Activated T-helper 17 cell treated with anti-CD3 and anti-CD28 coated beads, Interleukin-2, amount 50 U/mL, for 72 hours (primary cell): ENCODE measurements at regions not wholly inside any gene's neighbourhood (a gene's known extent, or its start where the extent isn't known, plus 50 kb on each side); places are given as distances from the start of the nearest gene placed in this dataset.
"Not testable (repeated sequence)": the region's sequence is repeated elsewhere in the genome, so short reads cannot be mapped to it uniquely, and the experiment has no call there.

Source experiments
- ATAC-seq: fragments of 150-1000 bp; cut with Tn5 transposase; replicated peaks from 2 replicates; pipeline ENCODE4 v1.10.0; 2021; ENCODE audit warnings: mild to moderate bottlenecking, moderate library complexity
- H3K27ac Mint-ChIP-seq: one replicate; pipeline ENCODE4 v1.8.0; 2022; ENCODE audit warnings: mixed read lengths
- H3K27me3 Mint-ChIP-seq: one replicate; pipeline ENCODE4 v1.8.0; 2022; ENCODE audit warnings: mixed read lengths
- H3K36me3 Mint-ChIP-seq: one replicate; pipeline ENCODE4 v1.8.0; 2022; ENCODE audit warnings: low read depth, mild to moderate bottlenecking, mixed read lengths
- H3K4me1 Mint-ChIP-seq: one replicate; pipeline ENCODE4 v1.8.0; 2022; ENCODE audit warnings: mixed read lengths
- H3K4me3 Mint-ChIP-seq: one replicate; pipeline ENCODE4 v1.8.0; 2022; ENCODE audit warnings: mild to moderate bottlenecking, mixed read lengths
- H3K9me3 Mint-ChIP-seq: one replicate; pipeline ENCODE4 v1.8.0; 2022; ENCODE audit warnings: mixed read lengths

- not testable (repeated sequence) for ATAC-seq, H3K36me3 Mint-ChIP-seq, H3K4me1 Mint-ChIP-seq, H3K27ac Mint-ChIP-seq, H3K27me3 Mint-ChIP-seq, H3K4me3 Mint-ChIP-seq
- H3K9me3 Mint-ChIP-seq = peaks cover 12% of the 10 kb centered on the region
Observed at GRCh38 chr4:19197838-19198237, 1053.9 kb upstream of the SLIT2 start.

- Mint-ChIP-seq H3K27me3 (no peaks in the 10 kb centered on the region), H3K4me3 (no peak overlapping the region), H3K27ac (no peak overlapping the region), H3K4me1 (no peaks in the 10 kb centered on the region), H3K9me3 (peaks cover 15% of the 10 kb centered on the region), H3K36me3 (no peaks in the 10 kb centered on the region)
- no peak for ATAC-seq
Observed at GRCh38 chr4:19195696-19196095, 1056.0 kb upstream of the SLIT2 start.

GRCh38 chr4:19194672-19195071 is 1057.0 kb upstream of the SLIT2 start:
- Mint-ChIP-seq H3K27me3 (no peaks in the 10 kb centered on the region), H3K4me1 (no peaks in the 10 kb centered on the region), H3K27ac (no peak overlapping the region), H3K36me3 (no peaks in the 10 kb centered on the region), H3K4me3 (no peak overlapping the region), H3K9me3 (peaks cover 15% of the 10 kb centered on the region)
- no peak for ATAC-seq

- no peak overlapping the region for H3K4me3 Mint-ChIP-seq
- no peaks in the 10 kb centered on the region for H3K27me3 Mint-ChIP-seq
- H3K9me3 Mint-ChIP-seq = peaks cover 15% of the 10 kb centered on the region
- no peak overlapping the region for H3K27ac Mint-ChIP-seq
- H3K36me3 Mint-ChIP-seq = no peaks in the 10 kb centered on the region
- no peaks in the 10 kb centered on the region for H3K4me1 Mint-ChIP-seq
- no peak for ATAC-seq
Observed at GRCh38 chr4:19193274-19193981, 1058.3 kb upstream of the SLIT2 start.

GRCh38 chr4:19191979-19192650 is 1059.6 kb upstream of the SLIT2 start:
- Mint-ChIP-seq H3K9me3 (peaks cover 15% of the 10 kb centered on the region), H3K4me1 (no peaks in the 10 kb centered on the region)

GRCh38 chr4:19187691-19188090 is 1064.0 kb upstream of the SLIT2 start:
- Mint-ChIP-seq H3K4me1 (no peaks in the 10 kb centered on the region), H3K4me3 (no peak overlapping the region), H3K9me3 (peaks cover 6% of the 10 kb centered on the region), H3K36me3 (no peaks in the 10 kb centered on the region), H3K27me3 (no peaks in the 10 kb centered on the region), H3K27ac (no peak overlapping the region)
- no peak for ATAC-seq

More at GRCh38 chr4:19191979-19192650, 1059.6 kb upstream of the SLIT2 start:
- Mint-ChIP-seq H3K4me3 (no peak overlapping the region), H3K27ac (no peak overlapping the region), H3K27me3 (no peaks in the 10 kb centered on the region), H3K36me3 (no peaks in the 10 kb centered on the region)
- ATAC-seq = no peak

GRCh38 chr4:19187096-19187495 is 1064.6 kb upstream of the SLIT2 start:
- Mint-ChIP-seq H3K9me3 (peaks cover 6% of the 10 kb centered on the region), H3K4me1 (no peaks in the 10 kb centered on the region), H3K4me3 (no peak overlapping the region), H3K27ac (no peak overlapping the region), H3K27me3 (no peaks in the 10 kb centered on the region), H3K36me3 (no peaks in the 10 kb centered on the region)
- no peak for ATAC-seq

GRCh38 chr4:19181631-19182030 is 1070.1 kb upstream of the SLIT2 start:
- not testable (repeated sequence) for H3K4me1 Mint-ChIP-seq, H3K27ac Mint-ChIP-seq, H3K36me3 Mint-ChIP-seq, H3K4me3 Mint-ChIP-seq, H3K27me3 Mint-ChIP-seq, ATAC-seq
- H3K9me3 Mint-ChIP-seq = peaks cover 18% of the 10 kb centered on the region

GRCh38 chr4:19178835-19179234 is 1072.9 kb upstream of the SLIT2 start:
- H3K27me3 Mint-ChIP-seq = no peaks in the 10 kb centered on the region
- H3K4me1 Mint-ChIP-seq = no peaks in the 10 kb centered on the region
- no peak overlapping the region for H3K4me3 Mint-ChIP-seq
- no peak for ATAC-seq
- H3K27ac Mint-ChIP-seq = no peak overlapping the region
- peaks cover 15% of the 10 kb centered on the region for H3K9me3 Mint-ChIP-seq
- H3K36me3 Mint-ChIP-seq = no peaks in the 10 kb centered on the region

- Mint-ChIP-seq H3K4me1 (no peaks in the 10 kb centered on the region), H3K27ac (no peak overlapping the region), H3K27me3 (no peaks in the 10 kb centered on the region), H3K36me3 (no peaks in the 10 kb centered on the region), H3K4me3 (no peak overlapping the region), H3K9me3 (peaks cover 15% of the 10 kb centered on the region)
- no peak for ATAC-seq
Observed at GRCh38 chr4:19177616-19178015, 1074.1 kb upstream of the SLIT2 start.

GRCh38 chr4:19171832-19172231 is 1079.9 kb upstream of the SLIT2 start:
- H3K9me3 Mint-ChIP-seq = peaks cover 6% of the 10 kb centered on the region
- H3K27me3 Mint-ChIP-seq = no peaks in the 10 kb centered on the region
- H3K4me1 Mint-ChIP-seq = no peaks in the 10 kb centered on the region
- H3K4me3 Mint-ChIP-seq = no peak overlapping the region
- no peak for ATAC-seq
- H3K36me3 Mint-ChIP-seq = no peaks in the 10 kb centered on the region
- H3K27ac Mint-ChIP-seq = no peak overlapping the region

GRCh38 chr4:19167311-19167710 is 1084.4 kb upstream of the SLIT2 start:
- Mint-ChIP-seq H3K4me1 (no peaks in the 10 kb centered on the region), H3K9me3 (peaks cover 6% of the 10 kb centered on the region), H3K36me3 (no peaks in the 10 kb centered on the region), H3K27ac (no peak overlapping the region), H3K27me3 (no peaks in the 10 kb centered on the region), H3K4me3 (no peak overlapping the region)
- no peak for ATAC-seq

GRCh38 chr4:19164334-19164733 is 1087.4 kb upstream of the SLIT2 start:
- H3K9me3 Mint-ChIP-seq = peaks cover 11% of the 10 kb centered on the region

GRCh38 chr4:19159874-19160273 is 1091.8 kb upstream of the SLIT2 start:
- Mint-ChIP-seq H3K27me3 (no peaks in the 10 kb centered on the region), H3K36me3 (no peaks in the 10 kb centered on the region), H3K9me3 (peaks cover 17% of the 10 kb centered on the region), H3K4me3 (no peak overlapping the region), H3K4me1 (no peaks in the 10 kb centered on the region), H3K27ac (no peak overlapping the region)
- ATAC-seq = no peak

More at GRCh38 chr4:19164334-19164733, 1087.4 kb upstream of the SLIT2 start:
- no peaks in the 10 kb centered on the region for H3K27me3 Mint-ChIP-seq
- ATAC-seq = no peak
- H3K27ac Mint-ChIP-seq = no peak overlapping the region
- H3K4me3 Mint-ChIP-seq = no peak overlapping the region
- no peaks in the 10 kb centered on the region for H3K4me1 Mint-ChIP-seq
- H3K36me3 Mint-ChIP-seq = no peaks in the 10 kb centered on the region

GRCh38 chr4:19158107-19158809 is 1093.4 kb upstream of the SLIT2 start:
- Mint-ChIP-seq H3K4me1 (no peaks in the 10 kb centered on the region), H3K4me3 (no peak overlapping the region), H3K9me3 (peaks cover 18% of the 10 kb centered on the region), H3K27me3 (no peaks in the 10 kb centered on the region), H3K27ac (no peak overlapping the region), H3K36me3 (no peaks in the 10 kb centered on the region)
- no peak for ATAC-seq
